GM23338 (cell line): ENCODE measurements at regions not wholly inside any gene's neighbourhood (a gene's known extent, or its start where the extent isn't known, plus 50 kb on each side); places are given as distances from the start of the nearest gene placed in this dataset.

Experiments
- CREB1 ChIP-seq: fragments of 250-450 bp; sonication (Bioruptor Pico); IDR thresholded peaks from 2 replicates; pipeline ENCODE4 v1.5.0; 2020; ENCODE audit warnings: low read depth, mild to moderate bottlenecking, moderate library complexity
- EZH2phosphoT487 ChIP-seq: fragments of 200-600 bp; sonication (generic); IDR thresholded peaks from one replicate; pipeline ENCODE4 v1.8.1; 2018; ENCODE audit warnings: antibody characterized with exemption; ENCODE audit not compliant: unreplicated experiment
- POLR2AphosphoS5 ChIP-seq: IDR thresholded peaks from 2 replicates; pipeline ENCODE4 v1.6.1; 2016; ENCODE audit warnings: antibody characterized with exemption, low read depth
- ZNF114 ChIP-seq: fragments of 250-450 bp; sonication (Bioruptor Pico); IDR thresholded peaks from 2 replicates; pipeline ENCODE4 v1.5.0; 2020; ENCODE audit warnings: mild to moderate bottlenecking, moderate library complexity
- ZNF331 ChIP-seq: fragments of 250-450 bp; sonication (Bioruptor Pico); IDR thresholded peaks from 2 replicates; pipeline ENCODE4 v1.5.0; 2020; ENCODE audit warnings: low read depth, mild to moderate bottlenecking, moderate library complexity
- TF ChIP-seq, protein P1 (sequence below): fragments of 250-450 bp; sonication (Bioruptor Pico); IDR thresholded peaks from 2 replicates; pipeline ENCODE4 v1.5.0; 2020; ENCODE audit warnings: mild to moderate bottlenecking, moderate library complexity
- TF ChIP-seq, protein P2 (sequence below), 2 experiments: fragments of 200-600 bp in 1 of 2; sonication (generic) in 1 of 2; conservative IDR thresholded peaks; 2 replicates each; pipeline versions ENCODE4 v1.5.1 to v1.6.1; 2016 to 2017; ENCODE audit warnings: antibody characterized with exemption in 2 of 2, low read depth in 2 of 2, mild to moderate bottlenecking in 2 of 2, moderate library complexity in 1 of 2
- TF ChIP-seq, protein P3 (sequence below): IDR thresholded peaks from 2 replicates; pipeline ENCODE4 v1.6.1; 2016; ENCODE audit warnings: antibody characterized with exemption

DNA sequence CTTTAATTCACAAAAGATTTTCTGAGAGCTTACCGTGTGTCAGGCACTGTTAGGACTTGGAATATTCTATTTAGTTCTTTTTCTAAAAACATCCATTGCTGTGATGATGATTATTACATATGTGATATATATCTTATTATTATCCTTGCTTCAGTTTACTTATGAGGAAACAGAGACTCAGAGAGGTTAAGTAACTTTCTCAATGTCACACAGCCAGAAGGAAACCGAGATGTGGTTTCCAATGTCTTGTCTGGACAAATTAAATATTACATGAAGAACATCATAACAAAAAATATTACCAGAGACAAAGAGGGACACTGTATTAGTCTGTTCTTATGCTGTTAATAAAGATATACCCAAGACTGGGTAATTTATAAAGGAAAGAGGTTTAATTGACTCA lies 125.5 kb upstream of the DAP start (continued):
- TF ChIP-seq, protein P1, sequence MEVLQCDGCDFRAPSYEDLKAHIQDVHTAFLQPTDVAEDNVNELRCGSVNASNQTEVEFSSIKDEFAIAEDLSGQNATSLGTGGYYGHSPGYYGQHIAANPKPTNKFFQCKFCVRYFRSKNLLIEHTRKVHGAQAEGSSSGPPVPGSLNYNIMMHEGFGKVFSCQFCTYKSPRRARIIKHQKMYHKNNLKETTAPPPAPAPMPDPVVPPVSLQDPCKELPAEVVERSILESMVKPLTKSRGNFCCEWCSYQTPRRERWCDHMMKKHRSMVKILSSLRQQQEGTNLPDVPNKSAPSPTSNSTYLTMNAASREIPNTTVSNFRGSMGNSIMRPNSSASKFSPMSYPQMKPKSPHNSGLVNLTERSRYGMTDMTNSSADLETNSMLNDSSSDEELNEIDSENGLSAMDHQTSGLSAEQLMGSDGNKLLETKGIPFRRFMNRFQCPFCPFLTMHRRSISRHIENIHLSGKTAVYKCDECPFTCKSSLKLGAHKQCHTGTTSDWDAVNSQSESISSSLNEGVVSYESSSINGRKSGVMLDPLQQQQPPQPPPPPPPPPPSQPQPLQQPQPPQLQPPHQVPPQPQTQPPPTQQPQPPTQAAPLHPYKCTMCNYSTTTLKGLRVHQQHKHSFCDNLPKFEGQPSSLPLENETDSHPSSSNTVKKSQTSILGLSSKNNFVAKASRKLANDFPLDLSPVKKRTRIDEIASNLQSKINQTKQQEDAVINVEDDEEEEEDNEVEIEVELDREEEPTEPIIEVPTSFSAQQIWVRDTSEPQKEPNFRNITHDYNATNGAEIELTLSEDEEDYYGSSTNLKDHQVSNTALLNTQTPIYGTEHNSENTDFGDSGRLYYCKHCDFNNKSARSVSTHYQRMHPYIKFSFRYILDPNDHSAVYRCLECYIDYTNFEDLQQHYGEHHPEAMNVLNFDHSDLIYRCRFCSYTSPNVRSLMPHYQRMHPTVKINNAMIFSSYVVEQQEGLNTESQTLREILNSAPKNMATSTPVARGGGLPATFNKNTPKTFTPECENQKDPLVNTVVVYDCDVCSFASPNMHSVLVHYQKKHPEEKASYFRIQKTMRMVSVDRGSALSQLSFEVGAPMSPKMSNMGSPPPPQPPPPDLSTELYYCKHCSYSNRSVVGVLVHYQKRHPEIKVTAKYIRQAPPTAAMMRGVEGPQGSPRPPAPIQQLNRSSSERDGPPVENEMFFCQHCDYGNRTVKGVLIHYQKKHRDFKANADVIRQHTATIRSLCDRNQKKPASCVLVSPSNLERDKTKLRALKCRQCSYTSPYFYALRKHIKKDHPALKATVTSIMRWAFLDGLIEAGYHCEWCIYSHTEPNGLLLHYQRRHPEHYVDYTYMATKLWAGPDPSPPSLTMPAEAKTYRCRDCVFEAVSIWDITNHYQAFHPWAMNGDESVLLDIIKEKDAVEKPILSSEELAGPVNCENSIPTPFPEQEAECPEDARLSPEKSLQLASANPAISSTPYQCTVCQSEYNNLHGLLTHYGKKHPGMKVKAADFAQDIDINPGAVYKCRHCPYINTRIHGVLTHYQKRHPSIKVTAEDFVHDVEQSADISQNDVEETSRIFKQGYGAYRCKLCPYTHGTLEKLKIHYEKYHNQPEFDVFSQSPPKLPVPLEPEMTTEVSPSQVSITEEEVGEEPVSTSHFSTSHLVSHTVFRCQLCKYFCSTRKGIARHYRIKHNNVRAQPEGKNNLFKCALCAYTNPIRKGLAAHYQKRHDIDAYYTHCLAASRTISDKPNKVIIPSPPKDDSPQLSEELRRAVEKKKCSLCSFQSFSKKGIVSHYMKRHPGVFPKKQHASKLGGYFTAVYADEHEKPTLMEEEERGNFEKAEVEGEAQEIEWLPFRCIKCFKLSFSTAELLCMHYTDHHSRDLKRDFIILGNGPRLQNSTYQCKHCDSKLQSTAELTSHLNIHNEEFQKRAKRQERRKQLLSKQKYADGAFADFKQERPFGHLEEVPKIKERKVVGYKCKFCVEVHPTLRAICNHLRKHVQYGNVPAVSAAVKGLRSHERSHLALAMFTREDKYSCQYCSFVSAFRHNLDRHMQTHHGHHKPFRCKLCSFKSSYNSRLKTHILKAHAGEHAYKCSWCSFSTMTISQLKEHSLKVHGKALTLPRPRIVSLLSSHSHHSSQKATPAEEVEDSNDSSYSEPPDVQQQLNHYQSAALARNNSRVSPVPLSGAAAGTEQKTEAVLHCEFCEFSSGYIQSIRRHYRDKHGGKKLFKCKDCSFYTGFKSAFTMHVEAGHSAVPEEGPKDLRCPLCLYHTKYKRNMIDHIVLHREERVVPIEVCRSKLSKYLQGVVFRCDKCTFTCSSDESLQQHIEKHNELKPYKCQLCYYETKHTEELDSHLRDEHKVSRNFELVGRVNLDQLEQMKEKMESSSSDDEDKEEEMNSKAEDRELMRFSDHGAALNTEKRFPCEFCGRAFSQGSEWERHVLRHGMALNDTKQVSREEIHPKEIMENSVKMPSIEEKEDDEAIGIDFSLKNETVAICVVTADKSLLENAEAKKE (CRISPR knock-in tag), result no peak
- TF ChIP-seq ZNF114 (CRISPR knock-in tag) (no peak), EZH2phosphoT487 (no peak), CREB1 (CRISPR knock-in tag) (no peak), ZNF331 (CRISPR knock-in tag) (no peak), POLR2AphosphoS5 (no peak)
- TF ChIP-seq, protein P2, sequence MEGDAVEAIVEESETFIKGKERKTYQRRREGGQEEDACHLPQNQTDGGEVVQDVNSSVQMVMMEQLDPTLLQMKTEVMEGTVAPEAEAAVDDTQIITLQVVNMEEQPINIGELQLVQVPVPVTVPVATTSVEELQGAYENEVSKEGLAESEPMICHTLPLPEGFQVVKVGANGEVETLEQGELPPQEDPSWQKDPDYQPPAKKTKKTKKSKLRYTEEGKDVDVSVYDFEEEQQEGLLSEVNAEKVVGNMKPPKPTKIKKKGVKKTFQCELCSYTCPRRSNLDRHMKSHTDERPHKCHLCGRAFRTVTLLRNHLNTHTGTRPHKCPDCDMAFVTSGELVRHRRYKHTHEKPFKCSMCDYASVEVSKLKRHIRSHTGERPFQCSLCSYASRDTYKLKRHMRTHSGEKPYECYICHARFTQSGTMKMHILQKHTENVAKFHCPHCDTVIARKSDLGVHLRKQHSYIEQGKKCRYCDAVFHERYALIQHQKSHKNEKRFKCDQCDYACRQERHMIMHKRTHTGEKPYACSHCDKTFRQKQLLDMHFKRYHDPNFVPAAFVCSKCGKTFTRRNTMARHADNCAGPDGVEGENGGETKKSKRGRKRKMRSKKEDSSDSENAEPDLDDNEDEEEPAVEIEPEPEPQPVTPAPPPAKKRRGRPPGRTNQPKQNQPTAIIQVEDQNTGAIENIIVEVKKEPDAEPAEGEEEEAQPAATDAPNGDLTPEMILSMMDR (conservative IDR thresholded peaks at IDR 0.05; ENCODE audit: low read depth in 2 of 2), result no peak
- TF ChIP-seq, protein P3, sequence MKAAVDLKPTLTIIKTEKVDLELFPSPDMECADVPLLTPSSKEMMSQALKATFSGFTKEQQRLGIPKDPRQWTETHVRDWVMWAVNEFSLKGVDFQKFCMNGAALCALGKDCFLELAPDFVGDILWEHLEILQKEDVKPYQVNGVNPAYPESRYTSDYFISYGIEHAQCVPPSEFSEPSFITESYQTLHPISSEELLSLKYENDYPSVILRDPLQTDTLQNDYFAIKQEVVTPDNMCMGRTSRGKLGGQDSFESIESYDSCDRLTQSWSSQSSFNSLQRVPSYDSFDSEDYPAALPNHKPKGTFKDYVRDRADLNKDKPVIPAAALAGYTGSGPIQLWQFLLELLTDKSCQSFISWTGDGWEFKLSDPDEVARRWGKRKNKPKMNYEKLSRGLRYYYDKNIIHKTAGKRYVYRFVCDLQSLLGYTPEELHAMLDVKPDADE, result no peak
